HG02981 (cell line): ENCODE measurements at regions not wholly inside any gene's neighbourhood (a gene's known extent, or its start where the extent isn't known, plus 50 kb on each side); places are given as distances from the start of the nearest gene placed in this dataset.
"Not testable (repeated sequence)": the region's sequence is repeated elsewhere in the genome, so short reads cannot be mapped to it uniquely, and the experiment has no call there.

ENCODE experiments used
- ATAC-seq: cut with Tn5 transposase; IDR thresholded peaks from one replicate; pipeline ENCODE4 v1.9.1; 2021; ENCODE audit warnings: mild to moderate bottlenecking, moderate library complexity; ENCODE audit not compliant: unreplicated experiment

DNA sequence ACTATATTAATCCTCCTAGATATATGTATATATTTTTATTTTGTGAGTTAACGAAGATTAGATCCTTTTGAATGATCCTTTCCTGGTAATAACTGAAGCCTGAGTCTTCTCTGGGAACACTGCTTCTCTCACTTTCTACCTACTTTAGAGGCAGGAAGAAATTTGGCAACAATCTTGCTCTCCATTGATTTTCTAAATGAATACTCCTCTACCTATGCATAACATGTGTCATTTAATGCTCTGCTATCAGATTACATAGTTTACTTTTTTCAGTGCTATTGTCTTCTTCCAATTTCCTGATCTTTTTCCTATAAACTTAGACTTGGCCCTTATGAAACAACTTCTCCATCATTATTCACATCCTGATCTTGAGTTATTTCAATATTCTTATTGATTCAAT lies 60.4 kb upstream of the PDHA2 start:
- no peak for ATAC-seq

DNA sequence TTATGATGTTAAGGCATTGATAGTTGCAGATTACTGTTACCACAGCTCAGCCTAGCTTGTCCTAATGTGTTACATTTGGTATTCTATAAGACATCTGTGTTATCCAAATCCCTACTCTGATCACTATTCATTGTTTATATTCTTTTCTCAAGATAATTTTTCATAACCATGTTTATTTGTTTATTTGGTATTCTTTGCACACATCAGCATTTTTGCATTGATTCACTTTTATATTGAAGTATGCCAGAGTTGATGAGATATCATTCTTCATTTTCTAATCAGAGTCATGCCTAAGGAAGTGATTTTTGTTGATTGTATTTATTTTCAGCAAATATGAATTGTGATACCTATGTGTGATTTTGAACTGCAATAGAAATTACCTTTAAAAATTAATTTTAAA lies 61.2 kb upstream of the PDHA2 start:
- ATAC-seq, result no peak

GRCh38 chr4:95770605-95771004 lies 69.3 kb upstream of the PDHA2 start:
- not testable (repeated sequence) for ATAC-seq

DNA sequence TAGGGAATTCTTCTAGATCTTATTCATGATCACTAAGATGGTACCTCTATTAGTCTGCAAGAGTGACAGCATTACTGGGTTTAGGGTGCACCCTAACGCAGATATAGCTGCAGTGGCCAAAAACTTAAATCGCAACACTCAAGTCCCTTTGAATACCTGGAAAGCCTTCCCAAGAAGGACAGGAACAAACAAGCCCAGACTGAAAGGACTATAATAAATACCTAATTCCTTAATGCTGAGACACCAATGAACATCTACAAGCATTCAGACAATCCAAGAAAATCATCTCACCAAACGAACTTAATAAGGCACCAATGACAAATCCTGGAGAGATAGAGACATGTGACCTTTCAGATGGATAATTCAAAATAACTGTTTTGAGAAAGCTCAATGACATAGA lies 74.9 kb upstream of the PDHA2 start:
- ATAC-seq, result no peak

- ATAC-seq, result no peak
These were observed 78.0 kb upstream of the PDHA2 start for GRCh38 chr4:95761871-95762270.

DNA sequence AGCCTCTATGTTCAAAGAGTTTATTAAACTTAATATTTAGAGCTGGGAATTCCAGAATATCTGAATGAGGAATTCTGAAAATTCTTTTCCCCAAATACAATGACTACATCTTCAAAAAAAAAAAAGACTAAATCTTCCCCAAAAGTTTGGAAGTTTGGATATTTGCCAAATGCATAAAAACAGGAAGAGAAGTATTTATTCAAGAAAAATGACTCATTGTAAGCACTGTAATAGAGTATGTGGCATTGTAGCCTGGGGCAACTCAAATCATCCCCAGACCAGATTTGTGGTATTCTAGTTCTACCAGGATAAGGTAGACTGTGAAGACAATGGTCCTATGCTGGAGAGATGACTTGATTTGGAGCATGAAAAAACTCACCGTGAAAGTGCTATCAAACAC lies 78.5 kb upstream of the PDHA2 start:
- no peak for ATAC-seq

DNA sequence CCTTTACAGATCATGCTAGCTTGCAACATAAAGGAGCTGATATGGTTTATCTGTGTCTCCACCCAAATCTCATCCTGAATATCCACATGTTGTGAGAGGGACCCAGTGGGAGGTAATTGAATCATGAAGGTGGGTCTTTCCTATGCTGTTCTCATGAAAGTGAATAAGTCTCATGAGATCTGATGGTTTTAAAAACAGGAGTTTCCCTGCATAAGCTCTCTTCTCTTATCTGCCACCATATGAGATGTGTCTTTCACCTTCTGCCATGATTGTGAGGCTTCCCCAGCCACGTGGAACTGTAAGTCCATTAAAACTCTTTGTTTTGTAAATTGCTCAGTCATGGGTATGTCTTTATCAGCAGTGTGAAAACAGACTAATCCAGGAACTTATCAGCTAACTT lies 79.2 kb upstream of the PDHA2 start:
- not testable (repeated sequence) for ATAC-seq

- no peak for ATAC-seq
These were observed 81.9 kb upstream of the PDHA2 start for GRCh38 chr4:95758001-95758400.

GRCh38 chr4:95754667-95755066 lies 85.2 kb upstream of the PDHA2 start:
- ATAC-seq, result no peak

GRCh38 chr4:95749204-95749603 lies 90.7 kb upstream of the PDHA2 start:
- ATAC-seq, result no peak

DNA sequence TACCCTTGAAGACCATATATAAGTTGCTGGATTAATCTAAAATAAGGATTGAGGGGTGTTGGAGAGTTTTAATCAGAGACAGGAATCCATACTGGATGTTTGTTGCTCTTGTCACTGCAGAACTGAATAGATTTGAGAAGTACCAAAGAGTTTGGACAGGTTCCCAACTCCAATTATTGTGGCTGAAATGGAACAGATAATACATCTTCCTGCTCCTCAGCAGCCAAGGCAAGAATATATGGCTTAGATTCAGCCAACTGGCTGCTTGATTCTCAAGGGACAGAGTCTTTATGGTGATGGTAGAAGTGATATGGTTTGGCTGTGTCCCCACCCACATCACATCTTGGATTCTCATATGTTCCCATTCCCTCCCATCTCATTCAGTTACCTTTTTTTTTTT lies 97.0 kb upstream of the PDHA2 start:
- no peak for ATAC-seq

- no peak for ATAC-seq
These were observed 97.7 kb upstream of the PDHA2 start for GRCh38 chr4:95742179-95742578.

DNA sequence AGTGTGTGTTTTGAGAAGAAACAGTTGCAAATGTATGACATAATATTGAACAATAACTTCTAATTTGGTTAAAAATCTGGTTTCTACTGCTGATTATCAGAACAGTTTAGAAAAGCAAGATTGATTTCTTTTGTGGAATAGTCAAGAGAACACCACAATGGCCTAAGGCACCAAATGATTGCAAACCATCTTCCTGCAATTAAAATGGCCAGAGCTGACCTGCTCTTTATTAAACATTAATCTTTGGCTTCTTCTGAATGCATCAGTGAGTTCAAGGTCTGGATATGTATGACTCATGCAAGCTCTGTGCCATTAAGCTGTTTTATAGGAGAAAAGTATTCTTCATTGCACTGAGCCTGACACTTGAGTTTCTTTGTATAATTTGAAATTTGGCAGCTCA lies 107.8 kb upstream of the PDHA2 start:
- ATAC-seq, result no peak

DNA sequence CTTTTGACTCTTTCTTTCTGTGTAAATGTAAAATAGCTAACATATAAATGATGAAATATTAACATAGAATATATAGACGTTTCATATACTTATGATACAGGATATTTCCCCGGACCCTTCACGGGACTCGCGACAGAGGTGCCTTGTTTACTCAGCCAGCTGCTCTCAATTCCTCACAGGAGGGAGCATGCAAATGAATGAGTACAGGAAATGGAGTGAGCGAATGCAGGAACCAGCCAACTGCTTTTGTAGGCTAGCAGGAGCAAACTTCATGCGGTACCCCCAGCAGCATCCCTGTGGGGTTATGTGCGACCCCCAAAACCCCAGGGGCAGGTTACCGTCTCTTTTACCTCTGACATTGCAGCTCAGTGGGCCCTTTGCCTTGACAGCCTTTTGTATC lies 110.3 kb upstream of the PDHA2 start:
- no peak for ATAC-seq

- no peak for ATAC-seq
These were observed 111.7 kb upstream of the PDHA2 start for GRCh38 chr4:95728145-95728544.

GRCh38 chr4:95715830-95716229 lies 124.1 kb upstream of the PDHA2 start:
- no peak for ATAC-seq

DNA sequence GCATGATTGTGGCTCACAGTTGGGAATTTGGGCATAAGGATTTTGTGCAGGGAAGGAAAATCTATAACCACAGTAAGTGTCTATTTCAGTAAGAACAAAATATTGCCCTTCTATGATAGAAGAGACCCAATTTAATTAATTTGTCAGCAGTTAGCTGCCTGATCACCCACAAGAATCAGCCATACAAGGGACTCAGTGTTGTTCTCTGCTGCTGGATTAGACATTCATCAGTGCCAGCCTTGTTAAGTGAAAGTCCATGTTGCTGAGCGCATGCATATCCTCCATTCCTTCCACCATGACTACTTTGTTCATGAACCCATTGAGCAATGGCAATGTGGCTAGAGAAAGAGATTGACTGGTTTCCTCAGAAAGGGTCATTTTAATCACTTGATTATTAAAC lies 125.3 kb upstream of the PDHA2 start:
- no peak for ATAC-seq

- no peak for ATAC-seq
These were observed 134.6 kb upstream of the PDHA2 start for GRCh38 chr4:95705323-95705722.

DNA sequence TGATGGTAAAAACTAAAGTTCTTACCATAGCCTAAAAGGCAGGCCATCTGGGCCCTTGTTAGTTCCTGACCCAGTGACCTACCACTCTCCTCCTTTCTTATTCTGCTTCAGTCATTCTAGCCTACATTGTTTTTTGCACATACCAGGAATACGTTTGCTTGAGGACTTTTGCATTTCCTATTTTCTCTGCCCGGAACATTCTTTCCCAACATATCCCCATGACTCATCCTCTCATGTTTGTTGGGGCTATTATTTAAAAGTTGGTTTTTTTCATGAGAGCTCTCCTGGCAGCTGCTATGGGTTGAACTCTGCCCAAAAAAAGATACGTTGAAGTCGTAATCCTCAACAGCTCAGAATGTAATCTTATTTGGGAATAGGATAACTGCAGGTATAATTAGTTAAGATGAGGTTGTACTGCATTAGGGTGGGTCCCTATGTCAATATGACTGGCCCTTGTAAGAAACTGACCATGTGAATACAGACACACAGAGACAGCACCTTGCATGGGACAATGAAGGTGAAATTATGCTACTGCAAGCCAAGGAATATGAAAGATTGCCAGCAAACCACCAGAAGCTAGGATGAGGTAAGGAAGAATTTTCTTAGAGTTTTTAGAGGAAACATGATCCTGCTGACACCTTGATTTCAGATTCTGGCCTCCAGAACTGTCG lies 138.3 kb upstream of the PDHA2 start:
- no peak for ATAC-seq

DNA sequence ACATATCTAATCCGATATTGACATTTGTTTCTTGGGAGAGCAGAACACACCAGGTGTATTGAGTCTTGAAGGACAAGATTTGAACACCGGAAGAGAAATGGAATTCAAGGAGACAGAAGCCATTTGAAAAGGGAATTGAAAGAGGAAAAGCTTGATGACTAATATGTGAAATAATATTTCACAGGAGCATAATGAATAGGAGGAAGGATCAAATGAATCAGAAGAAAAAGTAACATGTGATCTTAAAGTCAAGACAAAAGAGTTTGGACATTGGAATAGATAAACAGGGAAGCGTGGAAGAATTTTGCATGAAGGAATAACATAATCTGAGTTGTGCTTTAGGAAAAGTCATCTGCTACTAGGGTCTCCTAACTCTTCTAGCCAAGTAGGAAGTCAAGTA lies 145.5 kb upstream of the PDHA2 start:
- ATAC-seq, result no peak

DNA sequence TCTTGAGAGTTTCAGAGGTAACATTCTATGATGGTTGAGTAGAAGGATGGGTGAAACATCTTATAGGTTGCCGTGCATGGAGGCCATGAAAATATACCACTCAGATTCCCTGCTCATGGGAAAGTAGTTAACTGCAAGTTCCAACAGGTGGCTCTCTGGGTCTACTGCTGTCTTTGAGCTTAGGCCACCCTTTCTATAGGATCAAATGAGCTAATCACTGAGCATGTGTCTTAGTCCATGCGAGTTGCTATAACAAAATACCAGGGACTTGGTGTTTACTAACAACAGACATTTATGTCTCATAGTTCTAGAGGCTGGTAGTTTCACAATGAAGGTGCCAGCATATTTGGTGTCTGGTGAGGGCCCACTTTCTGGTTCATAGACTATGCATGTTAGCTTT lies 144.8 kb upstream of the UNC5C start:
- ATAC-seq, result no peak

DNA sequence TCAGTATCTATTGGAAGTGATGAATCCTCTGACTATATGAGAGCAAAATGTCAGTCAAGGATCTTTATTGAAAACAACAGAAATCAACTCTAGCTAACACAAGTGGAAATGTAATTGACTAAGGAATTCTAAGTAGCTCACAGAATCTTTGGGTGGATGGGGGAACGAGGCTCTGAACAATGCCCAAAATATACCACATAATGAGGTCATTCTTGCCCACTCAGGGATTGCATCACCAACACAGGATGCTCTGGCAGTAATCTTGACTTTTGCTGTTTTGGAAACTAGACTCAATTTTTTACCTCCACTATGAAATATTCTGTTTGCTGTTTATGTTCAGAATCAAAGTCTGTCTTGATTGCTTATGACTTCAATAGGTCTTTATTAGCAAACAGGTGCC lies 127.4 kb upstream of the UNC5C start:
- ATAC-seq, result no peak

- no peak for ATAC-seq
These were observed 126.8 kb upstream of the UNC5C start for GRCh38 chr4:95675623-95676022.
